Right lobe of liver (tissue), 4 donors: ENCODE measurements at regions not wholly inside any gene's neighbourhood (a gene's known extent, or its start where the extent isn't known, plus 50 kb on each side); places are given as distances from the start of the nearest gene placed in this dataset.

Source experiments
- POLR2A ChIP-seq: fragments of 450-650 bp; IDR thresholded peaks from one replicate; pipeline ENCODE4 v1.6.1; 2017; ENCODE audit warnings: antibody characterized with exemption, mild to moderate bottlenecking
- TF ChIP-seq, protein P1 (sequence below), 4 donors: fragments of 200-600 bp in 3 of 4; fragments of 450-650 bp in 1 of 4; IDR thresholded peaks; one replicate each; pipeline versions ENCODE4 v1.5.1 to v1.8.0; 2016 to 2022; ENCODE audit warnings: antibody characterized with exemption in 4 of 4, mild to moderate bottlenecking in 2 of 4
- donor health status: DM: no; HTN: no; CAD: no.
- donor health status: DM: no; HTN: no; CAD: no.
- donor health status: DM: no; HTN: yes; CAD: no.

DNA sequence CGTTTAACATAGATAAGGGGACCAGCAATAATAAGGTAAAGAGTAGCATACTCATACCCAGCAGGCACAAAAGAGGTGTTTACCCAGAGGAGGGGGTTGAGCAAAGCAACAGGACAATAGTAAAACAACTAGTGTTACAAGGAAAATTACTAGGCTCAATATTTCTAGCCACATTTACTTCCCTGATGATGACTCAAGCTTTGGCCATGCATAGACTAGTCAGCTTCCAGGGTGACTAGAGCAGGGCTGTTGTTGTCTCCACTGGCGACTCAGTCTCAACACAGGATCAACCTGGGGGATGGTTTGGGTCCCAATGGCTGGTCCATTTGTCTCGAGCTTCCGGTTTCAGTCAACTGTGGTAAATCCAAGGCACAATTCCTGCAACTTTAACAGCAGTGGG is 217.7 kb upstream of the KCND2 start:
- TF ChIP-seq, protein P1, sequence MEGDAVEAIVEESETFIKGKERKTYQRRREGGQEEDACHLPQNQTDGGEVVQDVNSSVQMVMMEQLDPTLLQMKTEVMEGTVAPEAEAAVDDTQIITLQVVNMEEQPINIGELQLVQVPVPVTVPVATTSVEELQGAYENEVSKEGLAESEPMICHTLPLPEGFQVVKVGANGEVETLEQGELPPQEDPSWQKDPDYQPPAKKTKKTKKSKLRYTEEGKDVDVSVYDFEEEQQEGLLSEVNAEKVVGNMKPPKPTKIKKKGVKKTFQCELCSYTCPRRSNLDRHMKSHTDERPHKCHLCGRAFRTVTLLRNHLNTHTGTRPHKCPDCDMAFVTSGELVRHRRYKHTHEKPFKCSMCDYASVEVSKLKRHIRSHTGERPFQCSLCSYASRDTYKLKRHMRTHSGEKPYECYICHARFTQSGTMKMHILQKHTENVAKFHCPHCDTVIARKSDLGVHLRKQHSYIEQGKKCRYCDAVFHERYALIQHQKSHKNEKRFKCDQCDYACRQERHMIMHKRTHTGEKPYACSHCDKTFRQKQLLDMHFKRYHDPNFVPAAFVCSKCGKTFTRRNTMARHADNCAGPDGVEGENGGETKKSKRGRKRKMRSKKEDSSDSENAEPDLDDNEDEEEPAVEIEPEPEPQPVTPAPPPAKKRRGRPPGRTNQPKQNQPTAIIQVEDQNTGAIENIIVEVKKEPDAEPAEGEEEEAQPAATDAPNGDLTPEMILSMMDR (IDR thresholded peaks at IDR 0.05): no peak
- no peak for TF ChIP-seq POLR2A
